GM19468 (cell line): ENCODE measurements at regions not wholly inside any gene's neighbourhood (a gene's known extent, or its start where the extent isn't known, plus 50 kb on each side); places are given as distances from the start of the nearest gene placed in this dataset.
"Not testable (repeated sequence)": the region's sequence is repeated elsewhere in the genome, so short reads cannot be mapped to it uniquely, and the experiment has no call there.

ENCODE experiments used
- ATAC-seq: cut with Tn5 transposase; IDR thresholded peaks from one replicate; pipeline ENCODE4 v1.9.1; 2021; ENCODE audit warnings: mild to moderate bottlenecking, moderate library complexity, moderate number of reproducible peaks; ENCODE audit not compliant: unreplicated experiment; ENCODE audit errors: extremely low read depth

DNA sequence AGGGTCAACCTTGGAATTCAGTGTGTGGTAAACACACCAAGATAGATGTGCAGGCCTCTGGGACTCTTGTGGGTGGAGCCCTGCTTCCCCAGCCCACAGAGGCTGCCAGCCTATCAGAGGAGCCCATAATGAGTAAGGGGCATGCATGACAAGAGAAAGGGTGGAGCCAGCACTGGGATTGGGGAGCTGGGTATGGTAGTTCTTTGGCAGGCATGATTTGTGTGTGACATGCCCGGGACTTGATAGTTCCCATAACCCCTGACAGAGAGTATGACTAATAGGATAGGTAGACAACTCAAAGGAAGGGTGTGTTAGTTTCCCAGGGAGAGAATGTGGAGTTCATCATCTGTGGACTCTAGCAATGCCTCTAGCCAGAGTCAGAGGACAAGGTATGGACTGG is 143.0 kb downstream of the EMP1 start:
- ATAC-seq, result no peak

DNA sequence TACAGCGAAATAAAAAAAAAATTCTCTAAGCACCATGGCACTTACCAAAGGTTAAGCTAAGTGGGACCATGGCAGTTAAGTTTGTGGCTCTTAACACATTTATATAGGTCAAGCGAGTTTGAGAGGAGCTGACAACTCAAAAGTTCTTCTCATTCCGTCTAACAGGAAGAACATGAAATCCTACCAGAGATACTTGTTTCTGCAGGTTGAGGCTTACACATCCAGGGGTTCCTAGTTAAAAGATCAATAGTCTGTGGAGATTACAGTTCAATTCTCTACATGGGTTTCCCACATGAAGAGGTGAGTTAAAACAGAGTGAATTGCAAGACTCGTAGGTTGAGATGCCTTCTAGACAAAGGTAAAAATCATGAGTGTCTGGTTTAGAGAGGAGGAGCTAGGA is 142.6 kb downstream of the EMP1 start:
- ATAC-seq, result no peak

DNA sequence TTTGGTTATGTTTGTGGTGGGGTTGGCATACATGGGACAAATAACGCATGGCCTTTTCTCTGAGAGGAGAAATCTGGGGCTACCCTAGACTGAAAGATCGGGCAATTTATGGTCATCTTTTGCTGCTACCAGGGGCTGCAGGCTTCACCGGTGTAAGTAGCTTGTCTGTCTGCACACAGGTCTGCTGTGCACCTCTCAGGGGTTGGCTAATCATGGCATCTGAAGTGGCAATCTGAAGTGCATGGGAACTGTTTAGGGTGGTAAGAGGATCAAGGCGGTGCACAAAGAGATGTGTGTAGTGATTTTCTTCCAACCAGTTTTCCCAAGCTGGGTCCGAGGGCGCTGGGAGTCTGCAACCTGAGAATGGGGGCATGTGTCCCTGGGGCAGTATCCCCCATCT is 141.3 kb downstream of the EMP1 start:
- no peak for ATAC-seq

DNA sequence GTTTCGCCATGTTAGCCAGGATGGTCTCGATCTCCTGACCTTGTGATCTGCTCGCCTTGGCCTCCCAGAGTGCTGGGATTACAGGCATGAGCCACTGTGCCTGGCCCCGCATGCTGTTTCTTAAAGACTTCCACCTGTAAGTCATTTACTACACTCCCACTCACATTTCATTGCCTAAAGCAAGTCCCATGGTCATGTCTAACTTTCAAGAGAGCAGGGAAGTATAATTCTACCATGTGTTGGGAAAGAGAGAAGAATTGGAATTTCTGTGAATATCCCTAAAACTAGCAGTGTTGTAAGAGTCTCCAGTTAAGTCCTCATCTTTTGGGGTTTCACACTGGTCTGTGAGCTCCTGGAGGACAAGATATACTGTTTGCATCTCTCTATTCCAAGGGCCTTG is 139.7 kb downstream of the EMP1 start:
- ATAC-seq, result no peak

DNA sequence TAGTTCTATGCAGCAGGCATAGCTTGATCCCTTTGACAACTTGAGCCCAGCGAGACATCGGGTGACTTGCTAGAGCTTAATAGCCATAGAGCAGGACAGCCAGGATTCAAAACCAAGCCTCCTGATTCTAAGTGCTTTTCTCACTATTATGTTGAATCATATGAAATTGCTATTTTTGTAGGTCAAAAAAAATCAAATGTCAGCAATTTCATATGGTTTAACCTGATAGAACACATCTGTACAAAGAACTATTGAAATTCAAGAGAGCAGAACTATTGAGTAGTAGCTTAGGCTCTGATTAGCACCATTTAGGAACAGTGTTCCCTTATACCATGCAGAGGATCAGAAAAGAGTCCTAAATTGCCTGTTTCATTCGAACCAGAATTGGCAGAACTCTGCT is 132.0 kb downstream of the EMP1 start:
- ATAC-seq, result no peak

DNA sequence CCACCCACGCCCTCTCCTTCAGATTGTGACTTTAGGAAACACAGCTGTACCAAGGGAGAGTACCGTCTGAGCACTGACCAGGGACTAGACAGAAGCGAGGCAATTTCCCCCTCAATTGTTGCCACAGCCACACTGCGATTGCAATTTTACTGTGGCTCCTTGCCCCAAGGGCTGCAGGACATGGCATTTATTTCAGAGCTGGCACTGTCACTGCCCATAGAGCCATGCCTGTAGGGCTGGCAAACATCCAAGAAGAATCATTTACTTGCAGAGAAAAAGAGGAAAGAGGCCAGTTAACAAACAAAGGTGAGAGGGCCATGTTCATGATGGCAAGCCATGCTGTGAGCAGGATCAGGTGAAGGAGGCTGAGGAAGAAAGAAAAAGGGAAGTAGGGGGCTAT is 129.6 kb downstream of the EMP1 start:
- ATAC-seq, result no peak

DNA sequence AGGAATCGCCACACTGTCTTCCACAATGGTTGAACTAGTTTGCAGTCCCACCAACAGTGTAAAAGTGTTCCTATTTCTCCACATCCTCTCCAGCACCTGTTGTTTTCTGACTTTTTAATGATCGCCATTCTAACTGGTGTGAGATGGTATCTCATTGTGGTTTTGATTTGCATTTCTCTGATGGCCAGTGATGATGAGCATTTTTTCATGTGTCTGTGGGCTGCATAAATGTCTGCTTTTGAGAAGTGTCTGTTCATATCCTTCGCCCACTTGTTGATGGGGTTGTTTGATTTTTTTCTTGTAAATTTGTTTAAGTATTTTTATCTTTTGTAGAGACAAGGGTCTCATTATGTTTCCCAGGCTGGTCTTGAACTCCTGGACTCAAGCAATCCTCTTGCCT is 128.5 kb downstream of the EMP1 start:
- ATAC-seq, result not testable (repeated sequence)

DNA sequence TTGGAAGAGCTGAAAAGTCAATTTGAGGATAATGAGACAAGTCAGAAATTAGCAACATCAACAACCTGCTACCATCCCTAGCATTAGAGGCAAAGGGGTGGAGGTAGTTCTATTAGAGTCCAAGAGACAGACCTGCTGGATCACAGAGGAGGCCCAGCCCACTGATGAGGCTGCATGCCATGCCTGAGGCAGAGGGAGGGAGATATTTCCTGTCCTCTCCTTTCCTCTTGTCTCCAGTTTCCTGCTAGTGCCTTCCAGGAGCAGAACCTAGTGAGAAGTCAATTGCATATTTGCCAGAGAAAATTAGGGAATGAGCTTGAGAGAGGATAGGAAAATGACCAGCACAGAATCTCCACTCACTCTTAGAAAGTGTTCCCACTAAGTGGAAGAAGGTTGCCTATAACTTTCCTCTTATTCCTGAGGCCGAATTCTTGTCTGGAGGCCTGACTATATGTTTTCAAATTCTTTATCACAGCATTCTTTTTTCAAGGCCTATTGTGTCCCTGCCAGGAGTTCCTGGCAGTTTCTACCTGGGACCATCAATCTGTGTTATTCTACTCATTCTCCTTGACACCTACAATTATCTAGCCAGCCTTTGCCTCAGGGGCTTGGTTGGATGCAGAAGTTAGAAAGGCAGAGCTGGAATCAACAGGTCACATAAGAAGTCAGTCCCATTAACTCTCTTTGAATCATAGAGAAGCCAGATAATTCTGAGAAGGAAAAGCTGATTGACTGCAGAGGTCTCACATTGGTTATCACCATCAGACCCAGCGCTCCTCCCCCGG is 121.9 kb downstream of the EMP1 start:
- no peak for ATAC-seq

DNA sequence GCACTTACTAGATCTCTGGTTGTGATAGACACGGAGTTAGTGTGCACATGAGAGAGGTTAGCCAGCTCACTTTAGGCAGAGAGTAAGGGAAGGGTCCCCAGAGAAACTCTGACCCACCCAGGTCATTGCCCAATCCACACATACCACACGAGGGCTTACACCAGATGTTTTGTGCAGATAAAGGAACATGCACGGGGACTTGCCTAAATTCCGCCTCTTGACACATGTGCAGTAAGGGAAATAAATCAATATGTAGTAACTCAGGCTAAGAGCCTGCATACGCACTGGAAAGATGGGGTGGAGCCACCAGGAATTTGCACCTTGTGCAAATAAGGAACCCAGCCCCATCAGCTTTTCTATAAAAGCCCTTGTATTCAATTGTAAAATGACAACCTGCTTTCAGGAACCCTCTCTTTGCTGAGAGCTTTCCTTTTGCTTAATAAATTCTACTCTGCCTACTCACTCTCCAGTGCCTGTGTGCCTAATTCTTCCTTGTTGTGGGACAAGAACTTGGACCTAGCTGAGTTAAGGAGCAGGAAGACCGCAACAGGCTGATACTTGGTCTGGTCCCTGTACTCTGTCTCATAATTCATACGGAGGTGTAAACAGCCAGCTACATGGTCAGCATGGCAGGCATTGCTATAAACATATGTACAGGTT is 120.2 kb downstream of the EMP1 start:
- no peak for ATAC-seq

DNA sequence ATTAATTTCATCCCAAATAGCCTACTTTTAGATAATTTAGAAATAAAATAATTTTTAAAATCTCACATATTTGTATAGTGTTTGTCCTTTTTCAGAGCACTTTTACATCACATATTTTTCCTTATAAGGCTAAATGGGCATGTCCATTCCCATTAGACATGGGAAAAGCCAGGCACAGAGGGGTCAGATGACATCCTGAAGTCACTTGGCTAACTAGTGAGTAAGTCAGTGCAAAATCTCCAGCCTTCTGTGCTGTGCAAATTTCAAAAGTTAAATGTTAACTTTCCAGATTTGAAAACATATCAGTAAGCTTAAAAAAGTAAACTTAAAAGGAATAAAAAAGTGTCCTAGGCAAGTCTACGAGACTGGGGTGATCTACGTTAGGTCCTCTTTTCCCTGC is 117.4 kb downstream of the EMP1 start:
- ATAC-seq, result no peak

DNA sequence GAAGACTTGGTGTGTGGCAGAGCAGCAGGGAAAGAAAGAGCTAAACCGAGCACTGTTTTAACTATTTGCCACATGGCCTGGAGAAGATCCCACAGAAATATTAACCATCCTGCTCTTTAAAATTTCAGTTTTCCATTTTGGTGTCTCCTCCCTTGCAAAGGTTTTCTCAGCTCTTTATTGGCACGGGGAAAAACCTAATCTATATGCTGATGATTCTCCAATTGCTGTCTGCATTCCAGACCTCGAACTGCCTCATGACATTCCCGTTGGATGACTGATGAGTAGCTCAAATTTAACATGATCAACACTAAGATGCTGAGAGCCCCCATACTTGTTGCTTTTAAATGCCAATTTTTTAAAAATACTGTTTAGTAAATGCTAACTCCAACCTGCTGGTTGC is 115.0 kb downstream of the EMP1 start:
- no peak for ATAC-seq

DNA sequence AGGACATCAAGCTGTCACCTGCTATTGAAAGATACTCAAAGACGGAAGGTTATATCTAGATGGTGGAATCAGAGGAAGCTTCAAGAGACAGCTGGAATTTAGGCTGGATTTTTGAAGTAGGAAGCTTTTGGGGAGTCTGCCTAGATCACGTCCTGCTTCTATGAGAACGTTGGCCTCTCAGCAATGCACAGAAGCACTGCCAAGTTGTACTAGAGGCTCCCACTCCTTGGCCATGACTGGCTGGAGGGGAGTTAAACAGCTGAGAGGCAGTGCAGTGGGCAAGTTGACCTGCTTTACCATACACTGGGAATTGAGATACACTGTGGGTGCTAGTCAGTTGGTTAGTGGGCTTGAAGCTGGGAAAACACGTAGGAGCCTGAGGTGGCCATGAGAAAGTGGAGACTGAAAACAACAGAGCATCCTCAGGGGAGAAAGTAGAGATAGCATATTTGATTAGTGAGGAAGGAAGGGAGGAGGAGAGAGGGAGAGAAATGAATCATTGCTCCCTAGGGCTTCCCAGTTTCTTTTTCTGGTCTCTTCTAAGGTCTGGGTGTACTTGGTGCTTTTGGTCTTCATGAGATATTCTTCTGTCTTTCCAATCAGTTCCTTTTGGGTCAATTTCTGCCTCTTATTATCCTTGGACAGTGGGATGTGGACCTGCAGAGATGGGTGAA is 110.8 kb downstream of the EMP1 start:
- ATAC-seq, result no peak

DNA sequence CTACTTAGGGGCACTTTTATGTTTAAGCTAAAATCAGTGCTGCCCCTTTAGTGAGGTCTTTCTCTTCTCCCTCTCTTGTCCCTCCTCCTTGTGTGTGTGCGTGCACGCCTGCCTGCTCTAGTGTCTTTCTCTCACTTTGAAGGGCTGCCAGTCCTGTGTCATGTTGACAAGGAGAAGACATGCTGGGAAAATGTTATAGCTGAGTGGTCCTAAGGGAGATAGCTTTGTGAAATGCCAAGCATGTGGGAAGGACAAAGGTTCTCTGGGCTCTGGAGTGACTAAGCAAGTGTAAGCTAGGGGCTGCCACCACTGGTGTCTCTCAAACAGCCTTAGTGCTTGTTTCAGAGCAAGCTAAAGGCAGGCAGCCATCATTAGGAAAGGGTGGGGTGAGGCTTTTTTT is 108.4 kb downstream of the EMP1 start:
- ATAC-seq, result no peak

DNA sequence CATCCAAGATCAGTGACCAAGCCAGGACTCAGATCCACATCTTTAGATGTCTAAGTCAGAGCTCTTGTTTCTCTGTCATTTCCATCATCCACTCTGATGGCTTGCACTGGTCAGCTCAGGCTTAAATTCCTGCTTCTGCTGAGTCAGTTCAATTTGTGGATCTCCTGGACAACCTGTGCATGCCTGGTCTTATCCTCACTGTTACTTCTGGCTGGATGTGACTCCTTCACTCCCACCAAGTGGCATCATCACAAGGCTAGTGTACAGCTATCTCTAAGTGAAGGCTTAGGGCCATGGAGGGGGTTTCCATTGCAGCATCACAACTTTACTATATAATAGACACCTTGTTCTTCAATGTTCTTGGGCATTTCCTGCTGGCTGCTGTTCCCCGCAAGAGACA is 102.9 kb downstream of the EMP1 start:
- no peak for ATAC-seq

DNA sequence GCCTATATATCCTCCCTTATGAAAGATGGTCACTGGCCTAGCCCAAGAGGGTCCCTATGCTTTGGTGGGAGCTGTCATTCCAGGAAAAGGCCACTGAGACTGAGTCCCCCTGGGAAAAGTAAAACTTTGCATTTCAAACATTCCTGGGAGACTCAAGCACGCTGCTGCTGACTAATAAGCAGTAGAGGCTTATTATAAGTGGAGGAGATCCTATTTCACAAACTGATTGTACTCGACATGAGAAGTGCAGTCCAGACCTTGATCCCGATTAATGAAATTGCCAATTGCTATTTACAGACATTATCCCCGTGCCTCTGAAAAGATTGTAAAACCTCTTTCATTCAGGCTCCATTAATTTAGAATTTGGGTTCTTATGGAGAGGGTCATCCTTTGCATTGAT is 96.6 kb downstream of the EMP1 start:
- ATAC-seq, result no peak

DNA sequence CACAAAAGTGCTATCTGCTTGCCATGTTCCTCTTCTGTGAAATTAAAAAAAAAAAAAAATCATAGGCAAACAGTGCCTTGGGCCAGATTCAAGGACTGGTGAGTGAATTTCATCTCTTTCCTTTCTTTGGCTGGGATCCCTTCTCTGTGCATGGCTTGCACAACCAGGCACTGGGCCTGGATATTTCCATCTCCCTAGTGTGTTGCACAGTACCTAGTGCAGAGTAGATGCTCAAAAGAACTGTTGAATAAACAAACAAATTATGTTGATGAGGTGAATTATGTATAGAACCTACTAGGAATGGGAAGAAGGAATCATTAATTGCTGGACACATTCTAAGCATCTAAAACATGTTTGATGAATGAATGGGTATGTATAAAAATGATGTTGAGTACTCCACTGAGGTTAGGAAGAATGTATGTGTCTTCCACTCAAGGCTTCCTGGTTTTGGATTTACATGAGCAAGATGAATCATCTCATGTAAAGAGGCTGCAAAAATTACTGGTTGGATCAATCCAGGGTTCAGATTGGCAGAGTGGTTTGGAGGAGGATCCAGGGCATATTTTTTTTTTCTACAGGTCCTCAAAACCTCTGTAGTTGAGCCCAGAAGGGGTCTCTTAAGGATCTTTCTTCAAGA is 93.2 kb downstream of the EMP1 start:
- no peak for ATAC-seq

DNA sequence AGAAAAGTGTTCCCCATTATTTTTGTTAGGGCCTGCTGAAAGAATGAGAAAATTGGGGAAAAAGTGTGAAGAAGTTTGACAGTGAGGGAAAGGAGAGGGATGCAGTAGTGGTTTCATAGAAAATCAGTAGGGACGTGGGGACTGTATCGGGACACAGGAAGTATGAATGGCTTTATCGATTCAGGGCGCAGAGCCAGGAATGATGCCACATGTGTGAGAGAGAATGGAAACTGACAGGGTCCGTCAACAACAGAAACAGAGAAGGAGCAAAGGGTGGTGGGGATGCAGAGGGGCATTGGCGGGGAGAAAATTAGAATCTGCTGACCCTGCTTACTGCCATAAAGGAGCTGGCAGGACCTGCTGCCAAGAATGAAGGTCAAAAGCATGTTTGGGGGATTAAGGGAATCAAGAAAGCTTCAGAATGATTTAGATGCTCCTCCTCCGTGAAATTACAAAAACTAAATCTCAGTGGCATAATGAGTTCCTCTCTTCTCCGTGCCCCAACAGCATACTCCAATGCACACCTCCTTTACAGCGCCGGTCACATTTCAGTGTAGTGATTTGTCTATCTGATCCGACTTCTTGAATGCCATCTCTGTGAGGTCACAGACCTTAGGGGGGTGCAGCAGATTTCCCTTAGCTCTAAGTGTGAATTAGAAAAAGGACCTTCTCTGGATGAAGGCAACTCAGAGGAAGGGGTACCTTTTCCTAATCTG is 92.6 kb downstream of the EMP1 start:
- ATAC-seq, result no peak

DNA sequence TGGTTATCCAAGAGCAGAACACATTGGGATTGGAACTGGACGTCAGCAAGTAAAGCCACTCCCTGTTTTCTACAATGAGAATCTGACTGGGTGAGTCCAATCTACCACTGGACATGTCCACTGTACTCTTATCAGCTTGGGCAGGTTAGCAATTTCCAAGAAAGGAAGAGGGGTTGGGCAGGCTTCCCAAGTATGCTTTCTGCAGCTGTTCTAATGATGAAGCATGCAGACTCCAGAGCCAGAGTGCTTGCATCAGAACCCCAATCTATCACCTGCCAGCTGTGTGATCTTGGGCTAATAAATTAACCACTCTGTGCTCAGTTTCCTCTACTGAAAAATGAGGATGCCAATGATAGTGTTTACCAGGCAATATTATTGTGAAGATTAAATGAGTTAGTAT is 92.0 kb downstream of the EMP1 start:
- no peak for ATAC-seq

DNA sequence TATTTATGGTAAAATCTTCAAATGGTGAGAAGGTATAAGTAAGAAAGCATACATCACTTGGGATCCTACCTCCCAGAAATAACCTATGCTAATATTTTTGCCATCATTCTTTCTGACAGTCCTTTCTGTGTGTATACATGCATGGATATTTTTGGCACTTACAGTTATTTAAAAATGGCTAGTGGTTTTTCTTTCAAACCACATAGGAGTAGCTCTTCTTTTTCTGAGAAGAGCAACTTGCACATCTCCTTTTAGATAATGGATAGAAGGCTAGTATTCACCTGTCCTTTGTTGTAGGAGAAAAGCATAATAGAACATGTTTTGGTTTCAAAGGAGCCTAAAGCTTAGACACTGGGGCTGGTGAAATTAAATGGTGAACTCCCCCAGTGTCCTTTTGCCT is 87.3 kb downstream of the EMP1 start:
- no peak for ATAC-seq

DNA sequence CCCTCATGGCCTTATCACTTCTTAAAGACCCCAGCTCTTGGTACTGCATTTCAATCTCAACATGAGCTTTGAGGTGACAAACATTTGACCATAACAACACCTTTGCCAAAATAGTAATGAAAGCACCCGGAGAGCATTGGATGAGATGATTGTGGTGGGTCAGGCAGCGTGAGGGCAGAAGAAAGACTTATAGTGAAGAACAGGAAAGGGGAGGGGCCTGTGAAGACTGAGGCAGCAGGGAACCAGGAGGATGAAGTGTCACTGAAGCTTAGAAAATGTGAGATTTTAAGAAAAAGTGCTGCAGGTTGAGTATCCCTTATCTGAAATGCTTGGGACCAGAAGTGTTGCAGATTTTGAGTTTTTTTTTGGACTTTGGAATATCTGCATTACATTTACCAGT is 86.3 kb downstream of the EMP1 start:
- ATAC-seq, result no peak
